ENCODE measurements at regions not wholly inside any gene's neighbourhood (a gene's known extent, or its start where the extent isn't known, plus 50 kb on each side); places are given as distances from the start of the nearest gene placed in this dataset.

DNA sequence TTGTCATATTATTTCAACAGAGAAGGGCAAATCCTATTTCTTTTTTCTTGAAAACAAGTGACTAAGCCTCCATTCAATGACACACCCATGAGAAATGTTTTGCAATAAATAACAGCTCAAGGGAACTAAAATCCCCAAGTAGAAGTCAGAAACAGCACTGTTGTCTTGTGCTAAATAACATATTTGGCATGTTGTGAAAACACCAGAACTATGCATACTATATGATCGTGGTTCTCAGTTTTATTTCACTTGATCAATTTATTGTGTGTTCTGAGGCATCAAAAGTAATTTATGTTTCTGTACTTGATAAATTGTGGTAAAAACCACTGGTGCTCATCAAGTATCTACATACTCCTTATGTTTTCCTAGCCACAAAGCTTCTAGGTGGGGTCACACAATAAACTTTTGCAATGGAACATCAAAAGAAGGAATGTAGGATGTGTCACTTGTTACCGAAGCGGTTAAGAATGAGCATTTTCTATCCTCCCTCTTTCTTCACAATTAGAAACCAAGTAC lies 691.7 kb upstream of the CBLB start:
- Histone ChIP-seq H3K27me3 (no peaks in the 10 kb centered on the region), H3K4me1 (no peaks in the 10 kb centered on the region), H3K27ac (no peak overlapping the region), H3K9me3 (no peaks in the 10 kb centered on the region), H3K36me3 (no peaks in the 10 kb centered on the region), H3K4me3 (no peak overlapping the region)
- TF ChIP-seq, protein P1, sequence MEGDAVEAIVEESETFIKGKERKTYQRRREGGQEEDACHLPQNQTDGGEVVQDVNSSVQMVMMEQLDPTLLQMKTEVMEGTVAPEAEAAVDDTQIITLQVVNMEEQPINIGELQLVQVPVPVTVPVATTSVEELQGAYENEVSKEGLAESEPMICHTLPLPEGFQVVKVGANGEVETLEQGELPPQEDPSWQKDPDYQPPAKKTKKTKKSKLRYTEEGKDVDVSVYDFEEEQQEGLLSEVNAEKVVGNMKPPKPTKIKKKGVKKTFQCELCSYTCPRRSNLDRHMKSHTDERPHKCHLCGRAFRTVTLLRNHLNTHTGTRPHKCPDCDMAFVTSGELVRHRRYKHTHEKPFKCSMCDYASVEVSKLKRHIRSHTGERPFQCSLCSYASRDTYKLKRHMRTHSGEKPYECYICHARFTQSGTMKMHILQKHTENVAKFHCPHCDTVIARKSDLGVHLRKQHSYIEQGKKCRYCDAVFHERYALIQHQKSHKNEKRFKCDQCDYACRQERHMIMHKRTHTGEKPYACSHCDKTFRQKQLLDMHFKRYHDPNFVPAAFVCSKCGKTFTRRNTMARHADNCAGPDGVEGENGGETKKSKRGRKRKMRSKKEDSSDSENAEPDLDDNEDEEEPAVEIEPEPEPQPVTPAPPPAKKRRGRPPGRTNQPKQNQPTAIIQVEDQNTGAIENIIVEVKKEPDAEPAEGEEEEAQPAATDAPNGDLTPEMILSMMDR (IDR thresholded peaks at IDR 0.05): no peak
- DNase-seq: no peak
- intact Hi-C loops (cut with DNase I; ENCODE audit: low total_unique reads): no loop called here

DNA sequence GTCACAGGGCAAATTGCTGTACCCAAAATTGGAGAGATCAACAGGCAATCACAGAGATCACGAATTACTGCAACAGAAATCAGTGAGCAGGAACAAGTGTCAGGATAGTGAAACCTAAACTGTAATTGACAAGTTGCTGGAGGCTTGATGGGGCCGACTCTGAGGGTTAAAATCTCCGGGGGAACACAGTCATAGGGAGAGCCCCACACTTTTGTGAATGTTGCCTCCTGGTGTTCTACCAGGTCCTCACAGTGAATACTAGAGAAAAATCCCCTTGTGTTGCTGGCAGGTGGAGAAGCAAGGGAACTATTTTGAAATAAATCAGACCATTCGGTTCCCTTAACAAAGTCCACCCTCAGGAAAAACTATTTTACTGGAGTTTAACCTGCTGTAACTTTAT lies 697.5 kb upstream of the CBLB start:
- TF ChIP-seq, protein P1 (IDR thresholded peaks at IDR 0.05): no peak
- Histone ChIP-seq H3K4me1 (no peaks in the 10 kb centered on the region), H3K27ac (no peak overlapping the region), H3K36me3 (no peaks in the 10 kb centered on the region), H3K27me3 (no peaks in the 10 kb centered on the region), H3K4me3 (no peak overlapping the region), H3K9me3 (no peaks in the 10 kb centered on the region)
- DNase-seq: no peak
- intact Hi-C loops (cut with DNase I; ENCODE audit: low total_unique reads): no loop called here

DNA sequence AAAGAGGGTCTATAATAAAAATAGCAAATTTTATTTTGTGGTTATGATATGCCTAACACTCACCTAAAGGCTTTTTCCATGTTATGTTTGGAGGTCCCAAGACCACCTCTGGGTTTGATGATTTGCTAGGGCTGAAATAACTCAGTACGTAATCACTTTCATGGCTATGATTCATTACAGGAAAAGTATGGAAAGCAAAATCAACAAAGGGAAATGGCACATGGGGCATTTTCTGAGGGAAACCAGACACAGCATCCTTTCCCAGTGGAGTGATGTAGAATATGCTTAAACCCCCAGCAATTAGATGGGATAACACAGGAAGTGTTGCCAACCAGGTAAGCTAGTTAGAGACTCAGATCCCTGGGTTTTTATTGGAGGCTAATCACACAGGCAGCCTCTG lies 701.6 kb upstream of the CBLB start:
- TF ChIP-seq, protein P1 (IDR thresholded peaks at IDR 0.05): no peak
- no peak overlapping the region for H3K4me3 ChIP-seq
- no peak for DNase-seq
- H3K9me3 ChIP-seq: no peaks in the 10 kb centered on the region
- no peaks in the 10 kb centered on the region for H3K4me1 ChIP-seq
- H3K27ac ChIP-seq: no peak overlapping the region
- no peaks in the 10 kb centered on the region for H3K27me3 ChIP-seq
- intact Hi-C loops (cut with DNase I; ENCODE audit: low total_unique reads): no loop called here
- H3K36me3 ChIP-seq: no peaks in the 10 kb centered on the region

DNA sequence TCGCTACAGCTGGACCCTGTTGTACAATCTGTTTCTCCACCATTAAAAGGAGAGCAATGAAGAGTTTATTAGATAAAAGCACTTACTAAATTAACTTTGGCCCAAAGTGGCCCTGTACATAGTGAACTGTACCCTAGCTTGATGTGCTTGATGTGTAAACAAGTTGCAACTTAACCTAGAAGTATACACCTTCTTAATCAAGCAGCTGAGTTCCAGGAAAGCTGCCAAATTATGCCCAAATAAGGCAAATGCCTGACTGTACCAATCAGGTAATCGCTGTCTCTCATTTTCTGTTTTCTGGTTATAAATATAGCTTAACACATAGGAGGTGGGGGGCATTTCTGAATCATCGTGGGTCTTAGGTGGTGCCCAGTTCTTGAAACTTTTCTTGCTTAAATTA lies 704.8 kb upstream of the CBLB start:
- Histone ChIP-seq H3K9me3 (no peaks in the 10 kb centered on the region), H3K36me3 (no peaks in the 10 kb centered on the region), H3K27me3 (no peaks in the 10 kb centered on the region), H3K4me1 (no peaks in the 10 kb centered on the region), H3K27ac (no peak overlapping the region), H3K4me3 (no peak overlapping the region)
- TF ChIP-seq, protein P1 (IDR thresholded peaks at IDR 0.05): no peak
- intact Hi-C loops (cut with DNase I; ENCODE audit: low total_unique reads): no loop called here
- DNase-seq: no peak

DNA sequence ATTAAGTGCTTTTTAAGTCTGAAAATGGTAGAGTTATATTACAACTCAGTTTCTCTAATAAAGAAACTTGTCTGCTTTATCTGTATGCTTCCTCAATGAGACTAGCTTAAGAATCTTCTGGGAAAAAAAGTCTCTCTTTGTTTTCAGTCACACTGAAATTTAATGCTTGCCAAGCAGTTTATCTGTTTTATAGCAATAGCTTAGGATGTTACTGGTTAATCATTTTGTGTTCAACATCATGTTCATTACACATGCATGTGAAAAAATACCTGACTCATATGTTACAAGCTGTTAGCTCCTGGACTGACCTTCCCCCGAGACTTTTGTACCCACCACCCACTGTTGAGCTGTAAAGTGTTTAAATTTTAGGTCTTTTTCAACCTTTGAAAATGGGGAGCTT lies 706.2 kb upstream of the CBLB start:
- no peak overlapping the region for H3K27ac ChIP-seq
- TF ChIP-seq, protein P1 (IDR thresholded peaks at IDR 0.05): no peak
- H3K36me3 ChIP-seq: no peaks in the 10 kb centered on the region
- H3K4me3 ChIP-seq: no peak overlapping the region
- H3K27me3 ChIP-seq: no peaks in the 10 kb centered on the region
- no peaks in the 10 kb centered on the region for H3K9me3 ChIP-seq
- no peaks in the 10 kb centered on the region for H3K4me1 ChIP-seq
- DNase-seq: no peak
- intact Hi-C loops (cut with DNase I; ENCODE audit: low total_unique reads): no loop called here

DNA sequence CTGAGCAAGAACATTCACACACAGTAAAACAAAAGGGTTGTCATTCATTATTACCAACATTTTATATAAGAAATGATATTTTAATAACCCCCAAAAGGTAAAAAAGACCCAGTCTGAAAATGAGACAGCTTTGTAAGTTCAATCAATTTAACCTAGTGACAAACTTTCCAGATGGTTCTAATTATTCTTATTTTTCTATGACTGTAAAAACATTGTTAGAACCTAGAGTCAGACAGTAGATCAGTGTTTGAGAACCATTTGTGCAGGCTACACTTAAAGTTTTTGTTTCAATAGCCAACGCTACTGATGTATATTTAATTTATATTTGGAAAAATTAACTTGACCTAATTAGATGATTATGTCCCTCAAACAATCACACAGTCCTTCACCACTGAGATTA lies 708.4 kb upstream of the CBLB start:
- TF ChIP-seq, protein P1 (IDR thresholded peaks at IDR 0.05): no peak
- H3K27ac ChIP-seq: no peak overlapping the region
- H3K4me1 ChIP-seq: no peaks in the 10 kb centered on the region
- no peaks in the 10 kb centered on the region for H3K9me3 ChIP-seq
- no peaks in the 10 kb centered on the region for H3K27me3 ChIP-seq
- no peaks in the 10 kb centered on the region for H3K36me3 ChIP-seq
- intact Hi-C loops (cut with DNase I; ENCODE audit: low total_unique reads): no loop called here
- H3K4me3 ChIP-seq: no peak overlapping the region
- no peak for DNase-seq

All from tibial artery (tissue), 4 donors.